ENCODE measurements at regions not wholly inside any gene's neighbourhood (a gene's known extent, or its start where the extent isn't known, plus 50 kb on each side); places are given as distances from the start of the nearest gene placed in this dataset.
"Not testable (repeated sequence)": the region's sequence is repeated elsewhere in the genome, so short reads cannot be mapped to it uniquely, and the experiment has no call there.

DNA sequence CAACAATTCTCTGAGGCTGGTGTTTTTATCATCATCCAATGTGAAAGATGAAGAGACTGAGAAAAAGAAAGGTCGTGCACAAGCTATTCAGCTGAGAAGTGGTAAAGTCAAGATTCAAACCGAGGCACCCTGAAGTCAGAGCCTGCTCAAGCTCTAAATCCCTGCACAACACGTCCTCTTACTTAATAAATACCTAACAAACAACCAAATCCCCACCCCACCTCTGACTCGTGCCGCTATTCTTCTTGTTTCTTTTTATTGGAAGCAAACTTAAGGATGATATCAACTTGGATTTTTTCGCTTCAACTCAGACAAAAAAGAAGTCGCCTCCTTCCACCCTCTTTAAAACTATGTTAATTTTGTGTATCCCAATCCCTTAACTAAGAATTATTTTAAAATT lies 140.2 kb downstream of the CEP120 start:
- Mint-ChIP-seq H3K4me3 (peak overlapping the region; percentile 18), H3K27ac (no peak overlapping the region), H3K36me3 (no peaks in the 10 kb centered on the region), H3K4me1 (peaks cover 33% of the 10 kb centered on the region), H3K9me3 (peaks cover 3% of the 10 kb centered on the region), H3K27me3 (ENCODE audit: insufficient read depth, low read depth) (peaks cover 5% of the 10 kb centered on the region)
- H3K9ac ChIP-seq = no peak overlapping the region
- no peaks in the 10 kb centered on the region for H3K79me2 ChIP-seq (ENCODE audit: low read depth)
- H3K27ac ChIP-seq = no peak overlapping the region
- peak overlapping the region; percentile 27 for H3K4me2 ChIP-seq
- H3K9me3 ChIP-seq (ENCODE audit: low read depth) = no peaks in the 10 kb centered on the region
- H3K36me3 ChIP-seq = no peaks in the 10 kb centered on the region
- peaks cover 29% of the 10 kb centered on the region for H3K27me3 ChIP-seq
- peaks cover 35% of the 10 kb centered on the region for H3K4me1 ChIP-seq
- no peak overlapping the region for H3K4me3 ChIP-seq
- H4K20me1 ChIP-seq (ENCODE audit: low read depth) = no peaks in the 10 kb centered on the region
- DNase-seq (ENCODE audit: low spot score) = peak; percentile 14
- peaks cover 23% of the 10 kb centered on the region for H3F3A ChIP-seq (ENCODE audit: low read depth)
- TF ChIP-seq EZH2phosphoT487 (IDR thresholded peaks at IDR 0.05) (no peak), EZH2 (IDR thresholded peaks at IDR 0.05) (no peak)
- TF ChIP-seq, protein P1, sequence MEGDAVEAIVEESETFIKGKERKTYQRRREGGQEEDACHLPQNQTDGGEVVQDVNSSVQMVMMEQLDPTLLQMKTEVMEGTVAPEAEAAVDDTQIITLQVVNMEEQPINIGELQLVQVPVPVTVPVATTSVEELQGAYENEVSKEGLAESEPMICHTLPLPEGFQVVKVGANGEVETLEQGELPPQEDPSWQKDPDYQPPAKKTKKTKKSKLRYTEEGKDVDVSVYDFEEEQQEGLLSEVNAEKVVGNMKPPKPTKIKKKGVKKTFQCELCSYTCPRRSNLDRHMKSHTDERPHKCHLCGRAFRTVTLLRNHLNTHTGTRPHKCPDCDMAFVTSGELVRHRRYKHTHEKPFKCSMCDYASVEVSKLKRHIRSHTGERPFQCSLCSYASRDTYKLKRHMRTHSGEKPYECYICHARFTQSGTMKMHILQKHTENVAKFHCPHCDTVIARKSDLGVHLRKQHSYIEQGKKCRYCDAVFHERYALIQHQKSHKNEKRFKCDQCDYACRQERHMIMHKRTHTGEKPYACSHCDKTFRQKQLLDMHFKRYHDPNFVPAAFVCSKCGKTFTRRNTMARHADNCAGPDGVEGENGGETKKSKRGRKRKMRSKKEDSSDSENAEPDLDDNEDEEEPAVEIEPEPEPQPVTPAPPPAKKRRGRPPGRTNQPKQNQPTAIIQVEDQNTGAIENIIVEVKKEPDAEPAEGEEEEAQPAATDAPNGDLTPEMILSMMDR (IDR thresholded peaks at IDR 0.05) = no peak
- H2AFZ ChIP-seq (replicated peaks) = no peak overlapping the region

DNA sequence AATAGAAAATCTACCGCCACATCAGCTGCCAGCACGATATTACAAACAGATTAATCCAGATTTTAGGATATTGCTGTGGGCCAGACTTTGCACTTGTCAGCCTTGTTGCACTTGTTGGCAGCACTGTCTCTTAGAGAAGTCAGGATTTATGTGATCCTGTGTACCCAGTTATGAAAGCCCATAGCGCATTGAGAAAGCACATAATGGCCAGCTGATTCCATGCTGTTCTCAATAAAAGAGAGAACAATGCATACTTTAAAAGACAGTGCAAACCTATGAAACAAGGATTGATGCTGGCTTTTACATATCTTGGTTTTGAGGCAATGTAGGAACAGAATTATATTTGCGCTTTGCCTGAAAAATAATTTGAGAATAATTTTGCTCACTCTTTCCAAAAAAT lies 140.8 kb downstream of the CEP120 start:
- no peak overlapping the region for H2AFZ ChIP-seq (replicated peaks)
- H3K27me3 ChIP-seq = peaks cover 29% of the 10 kb centered on the region
- peaks cover 5% of the 10 kb centered on the region for H3K27me3 Mint-ChIP-seq (ENCODE audit: insufficient read depth, low read depth)
- no peak overlapping the region for H3K4me3 Mint-ChIP-seq
- H3K36me3 Mint-ChIP-seq = no peaks in the 10 kb centered on the region
- H3K79me2 ChIP-seq (ENCODE audit: low read depth) = no peaks in the 10 kb centered on the region
- no peaks in the 10 kb centered on the region for H3K36me3 ChIP-seq
- TF ChIP-seq EZH2phosphoT487 (IDR thresholded peaks at IDR 0.05) = no peak
- TF ChIP-seq, protein P1 (IDR thresholded peaks at IDR 0.05) = no peak
- no peak for TF ChIP-seq EZH2 (IDR thresholded peaks at IDR 0.05)
- H3K4me1 ChIP-seq = peaks cover 35% of the 10 kb centered on the region
- no peak overlapping the region for H3K27ac Mint-ChIP-seq
- H4K20me1 ChIP-seq (ENCODE audit: low read depth) = no peaks in the 10 kb centered on the region
- H3K27ac ChIP-seq = no peak overlapping the region
- peak overlapping the region; percentile 27 for H3K4me2 ChIP-seq
- H3K4me1 Mint-ChIP-seq = peaks cover 33% of the 10 kb centered on the region
- peaks cover 23% of the 10 kb centered on the region for H3F3A ChIP-seq (ENCODE audit: low read depth)
- H3K9me3 Mint-ChIP-seq = peaks cover 2% of the 10 kb centered on the region
- no peaks in the 10 kb centered on the region for H3K9me3 ChIP-seq (ENCODE audit: low read depth)
- H3K4me3 ChIP-seq = no peak overlapping the region
- no peak overlapping the region for H3K9ac ChIP-seq
- peak; percentile 15 for DNase-seq (ENCODE audit: low spot score)

DNA sequence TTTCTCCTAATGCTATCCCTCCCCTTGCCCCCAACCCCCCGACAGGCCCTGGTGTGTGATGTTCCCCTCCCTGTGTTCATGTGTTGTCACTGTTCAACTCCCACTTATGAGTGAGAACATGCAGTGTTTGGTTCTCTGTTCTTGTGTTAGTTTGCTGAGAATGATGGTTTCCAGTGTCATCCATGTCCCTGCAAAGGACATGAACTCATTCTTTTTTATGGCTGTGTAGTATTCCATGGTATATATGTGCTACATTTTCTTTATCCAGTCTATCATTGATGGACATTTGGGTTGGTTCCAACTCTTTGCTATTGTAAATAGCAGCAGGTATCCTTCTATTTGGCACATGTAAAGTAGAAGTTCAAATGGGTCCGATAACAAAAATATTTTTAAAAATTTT lies 142.3 kb downstream of the CEP120 start:
- not testable (repeated sequence) for H4K20me1 ChIP-seq (ENCODE audit: low read depth); H2AFZ ChIP-seq (replicated peaks); H3K4me2 ChIP-seq; H3K36me3 ChIP-seq; H3K9ac ChIP-seq; H3K27ac Mint-ChIP-seq; H3K36me3 Mint-ChIP-seq; H3K4me3 Mint-ChIP-seq; H3K9me3 Mint-ChIP-seq; H3K27ac ChIP-seq; H3K79me2 ChIP-seq (ENCODE audit: low read depth); DNase-seq (ENCODE audit: low spot score); H3K4me3 ChIP-seq; H3K27me3 Mint-ChIP-seq (ENCODE audit: insufficient read depth, low read depth); H3K9me3 ChIP-seq (ENCODE audit: low read depth)
- Histone ChIP-seq H3K4me1 (peaks cover 30% of the 10 kb centered on the region), H3K27me3 (peaks cover 14% of the 10 kb centered on the region), H3F3A (ENCODE audit: low read depth) (peaks cover 23% of the 10 kb centered on the region)
- peaks cover 31% of the 10 kb centered on the region for H3K4me1 Mint-ChIP-seq

DNA sequence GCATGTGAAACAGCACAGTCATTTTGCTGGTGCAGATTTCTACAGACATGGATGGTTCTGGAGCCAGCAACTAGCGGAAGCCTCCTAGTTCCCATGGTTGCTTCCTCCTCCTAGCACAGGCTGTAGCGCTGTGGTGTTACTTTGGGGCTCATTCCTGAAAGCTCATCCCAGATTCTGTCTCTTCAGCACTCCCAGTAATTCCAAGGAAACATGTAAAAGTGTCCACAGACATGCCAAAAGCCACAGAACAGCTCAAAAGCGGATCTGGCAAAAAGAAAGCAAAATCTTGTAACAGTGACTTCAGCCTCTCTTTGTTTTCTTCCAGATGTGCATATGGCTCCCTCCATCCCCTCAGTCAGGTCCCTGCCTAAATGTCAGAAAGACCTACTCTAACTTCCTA lies 144.1 kb downstream of the CEP120 start:
- no peak for DNase-seq (ENCODE audit: low spot score)
- Mint-ChIP-seq H3K4me1 (peaks cover 19% of the 10 kb centered on the region), H3K9me3 (no peaks in the 10 kb centered on the region), H3K27ac (no peak overlapping the region), H3K36me3 (no peaks in the 10 kb centered on the region), H3K4me3 (no peak overlapping the region), H3K27me3 (ENCODE audit: insufficient read depth, low read depth) (peaks cover 3% of the 10 kb centered on the region)
- no peak overlapping the region for H3K4me2 ChIP-seq
- H4K20me1 ChIP-seq (ENCODE audit: low read depth) = no peaks in the 10 kb centered on the region
- no peak overlapping the region for H3K4me3 ChIP-seq
- H3K27ac ChIP-seq = no peak overlapping the region
- TF ChIP-seq EZH2phosphoT487 (IDR thresholded peaks at IDR 0.05) = no peak
- TF ChIP-seq EZH2 (IDR thresholded peaks at IDR 0.05) = no peak
- TF ChIP-seq, protein P1 (IDR thresholded peaks at IDR 0.05) = no peak
- H3K4me1 ChIP-seq = peaks cover 20% of the 10 kb centered on the region
- H2AFZ ChIP-seq (replicated peaks) = peak overlapping the region; percentile 73
- H3K27me3 ChIP-seq = no peaks in the 10 kb centered on the region
- H3K9ac ChIP-seq = no peak overlapping the region
- no peaks in the 10 kb centered on the region for H3K79me2 ChIP-seq (ENCODE audit: low read depth)
- H3K36me3 ChIP-seq = no peaks in the 10 kb centered on the region
- H3F3A ChIP-seq (ENCODE audit: low read depth) = peaks cover 12% of the 10 kb centered on the region
- no peaks in the 10 kb centered on the region for H3K9me3 ChIP-seq (ENCODE audit: low read depth)

Data from neural progenitor cell (in vitro differentiated cells).